ENCODE measurements at regions not wholly inside any gene's neighbourhood (a gene's known extent, or its start where the extent isn't known, plus 50 kb on each side); places are given as distances from the start of the nearest gene placed in this dataset.

DNA sequence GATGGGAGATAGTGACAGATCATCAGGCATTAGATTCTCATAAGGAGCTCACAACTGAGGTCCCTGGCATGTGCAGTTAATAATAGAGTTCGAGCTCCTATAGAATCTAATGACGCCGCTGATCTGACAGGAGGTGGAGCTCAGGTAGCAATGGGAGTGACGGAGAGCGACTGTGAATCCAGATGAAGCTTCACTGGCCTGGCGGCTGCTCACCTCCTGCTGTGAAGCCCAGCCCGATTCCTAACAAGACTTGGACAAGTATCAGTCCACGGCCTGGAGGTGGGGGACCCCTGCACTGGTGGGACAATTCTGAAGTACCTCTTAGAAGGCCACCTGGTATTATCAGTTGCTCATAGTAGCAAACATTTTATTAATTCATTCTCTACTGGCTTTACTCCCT, 377.9 kb upstream of the ITGA1 start:
- no peak for DNase-seq (ENCODE audit: low read depth)

DNA sequence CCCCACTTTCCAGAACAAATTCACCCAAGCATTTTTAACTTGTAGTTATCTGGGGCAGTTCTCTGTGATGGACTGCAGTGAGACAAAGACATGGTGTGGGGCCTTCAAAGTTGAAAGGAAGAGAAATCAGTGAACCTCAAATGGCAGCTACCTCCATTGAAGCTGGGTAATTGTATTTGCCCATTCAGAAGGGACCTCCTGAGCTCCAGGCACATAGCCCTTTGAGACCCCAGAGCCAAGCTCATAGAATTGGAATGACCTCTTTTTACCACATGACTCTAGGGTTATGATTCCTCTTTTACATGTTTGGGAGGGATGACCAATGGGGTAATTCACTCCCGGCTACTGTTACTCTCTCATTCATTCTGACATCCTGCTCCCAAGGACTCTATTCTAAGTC, 368.4 kb upstream of the ITGA1 start:
- DNase-seq (ENCODE audit: low read depth), result no peak

DNA sequence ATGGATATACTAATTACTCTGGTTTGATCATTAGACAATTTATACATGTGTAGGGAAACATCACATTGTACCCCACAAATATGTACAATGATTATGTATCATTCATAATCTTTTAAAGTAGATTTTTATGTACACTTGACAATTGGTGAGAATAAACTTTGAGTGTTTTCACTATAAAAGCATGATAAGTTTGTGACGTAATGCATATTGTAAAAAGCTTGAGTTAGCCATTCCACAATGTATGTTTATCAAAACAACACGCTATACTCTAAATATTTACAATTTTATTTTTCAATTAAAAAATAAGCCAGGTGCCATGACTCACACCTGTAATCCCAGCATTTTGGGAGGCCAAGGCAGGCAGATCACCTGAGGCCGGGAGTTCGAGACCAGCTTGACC, 360.1 kb upstream of the ITGA1 start:
- DNase-seq (ENCODE audit: low read depth), result no peak

DNA sequence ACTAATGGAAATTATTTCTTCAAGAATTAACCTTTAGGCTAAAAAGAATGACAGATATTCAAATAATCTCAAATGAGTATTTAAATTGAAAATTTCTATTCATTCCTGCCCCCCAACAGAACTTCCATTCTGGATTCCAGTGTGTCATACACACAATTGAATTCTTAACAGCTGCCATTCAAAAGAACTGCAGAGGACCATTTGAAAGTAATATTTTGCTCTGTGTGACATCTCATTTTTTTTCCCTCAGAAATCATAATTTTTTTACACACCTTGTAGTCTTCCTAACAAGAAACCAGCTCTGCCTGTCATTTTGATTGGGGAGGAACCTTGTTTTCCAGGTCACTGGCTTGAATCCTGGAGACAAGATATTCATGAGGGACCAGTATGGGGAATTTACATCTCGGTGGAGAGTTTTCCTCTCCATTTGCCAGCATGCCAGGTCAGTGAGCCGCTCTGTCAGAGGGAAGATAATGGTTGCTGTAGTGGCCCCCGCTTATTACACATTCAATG, 358.7 kb upstream of the ITGA1 start:
- no peak for DNase-seq (ENCODE audit: low read depth)

DNA sequence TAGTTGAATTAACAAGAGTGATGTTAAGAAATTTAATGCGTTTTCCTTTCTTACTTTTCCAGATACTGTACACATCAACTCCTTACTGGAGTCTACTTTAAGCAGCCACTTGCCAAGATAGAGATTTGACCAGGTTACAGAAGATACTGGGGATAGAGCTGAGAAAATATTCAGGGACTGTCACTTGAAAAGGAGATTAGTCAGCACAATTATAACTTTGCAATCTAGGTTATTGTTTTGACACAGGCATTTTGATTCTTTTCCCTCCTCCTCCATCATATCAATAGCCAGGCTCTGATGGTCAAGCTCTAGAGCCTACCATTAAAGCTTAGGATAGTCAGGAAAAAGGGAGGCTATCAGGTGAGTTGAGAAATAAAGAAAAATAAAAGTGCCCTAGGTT, 345.9 kb upstream of the ITGA1 start:
- DNase-seq (ENCODE audit: low read depth), result no peak

DNA sequence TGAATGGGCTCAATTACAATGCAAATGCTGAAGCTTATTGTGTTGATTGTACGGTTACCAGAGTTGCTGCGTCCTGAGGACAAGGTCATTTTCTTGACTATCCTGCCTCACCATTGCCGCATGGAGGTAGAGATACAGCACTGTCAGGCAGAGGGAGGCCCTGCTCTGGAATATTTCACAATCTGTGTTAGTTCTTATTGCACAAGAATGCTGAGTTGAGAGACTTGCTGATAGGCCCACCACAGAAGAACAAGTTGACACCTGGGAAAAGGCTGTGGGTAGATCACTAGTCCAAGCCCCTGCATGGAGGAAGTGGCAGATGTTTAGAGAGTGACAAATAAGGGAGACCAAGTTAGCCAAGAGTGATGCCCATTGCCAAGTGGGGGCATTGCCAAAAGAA, 344.5 kb upstream of the ITGA1 start:
- no peak for DNase-seq (ENCODE audit: low read depth)

DNA sequence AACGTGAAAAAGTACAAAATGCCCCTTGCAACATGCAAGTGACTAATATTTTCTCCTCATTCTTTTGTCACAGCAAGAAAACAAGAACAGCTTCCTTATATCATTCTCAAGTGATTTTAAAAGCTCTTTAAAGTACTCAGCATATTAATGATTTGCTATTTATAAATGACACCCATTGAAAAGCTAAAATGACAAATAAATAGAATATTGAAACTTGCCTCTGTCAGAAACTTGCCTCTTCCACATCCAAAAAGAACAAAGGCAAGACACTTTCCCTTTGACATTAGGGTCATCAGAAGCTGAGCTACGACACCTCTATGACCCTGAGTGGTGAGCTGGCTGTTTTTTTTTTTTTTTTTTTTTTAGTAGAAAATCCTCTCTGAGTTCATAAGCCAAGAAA, 339.6 kb upstream of the ITGA1 start:
- DNase-seq (ENCODE audit: low read depth), result no peak

DNA sequence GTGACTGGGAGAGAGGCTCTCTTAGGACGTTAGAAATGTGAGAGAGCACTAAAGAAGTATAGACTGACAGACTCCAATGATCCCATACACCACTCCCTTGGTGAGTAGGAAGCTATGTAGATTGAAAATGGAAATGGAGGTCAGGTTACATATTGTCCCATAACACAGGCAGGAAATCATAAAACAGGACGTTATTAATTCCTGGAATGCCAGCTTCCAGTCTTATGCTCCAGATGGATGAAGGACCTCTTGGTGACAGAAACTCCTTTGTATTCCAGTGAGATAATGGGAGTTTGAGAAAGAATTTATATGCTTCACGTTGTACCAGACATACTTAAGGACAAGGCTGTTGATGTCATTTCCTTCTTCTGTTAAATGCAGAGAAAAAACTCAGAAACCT, 338.2 kb upstream of the ITGA1 start:
- no peak for DNase-seq (ENCODE audit: low read depth)

DNA sequence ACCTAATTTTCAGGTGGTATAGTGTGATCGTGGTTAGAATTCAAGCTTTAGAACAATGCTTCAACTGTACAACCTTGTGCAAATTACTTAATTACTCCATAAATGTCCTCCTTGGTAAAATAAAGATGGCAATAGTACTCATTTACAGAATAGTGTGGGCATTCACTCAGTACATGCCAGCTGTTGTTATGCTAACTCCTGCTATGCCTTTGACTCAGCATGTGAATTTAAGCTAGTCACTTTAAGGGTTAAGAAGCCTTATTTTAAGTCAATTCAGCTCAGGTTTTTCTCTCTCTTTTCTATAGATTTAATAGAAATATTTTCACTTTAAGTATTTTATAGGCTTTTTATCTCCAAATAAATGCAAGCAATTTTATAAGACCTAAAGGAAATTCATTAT, 335.6 kb upstream of the ITGA1 start:
- no peak for DNase-seq (ENCODE audit: low read depth)

DNA sequence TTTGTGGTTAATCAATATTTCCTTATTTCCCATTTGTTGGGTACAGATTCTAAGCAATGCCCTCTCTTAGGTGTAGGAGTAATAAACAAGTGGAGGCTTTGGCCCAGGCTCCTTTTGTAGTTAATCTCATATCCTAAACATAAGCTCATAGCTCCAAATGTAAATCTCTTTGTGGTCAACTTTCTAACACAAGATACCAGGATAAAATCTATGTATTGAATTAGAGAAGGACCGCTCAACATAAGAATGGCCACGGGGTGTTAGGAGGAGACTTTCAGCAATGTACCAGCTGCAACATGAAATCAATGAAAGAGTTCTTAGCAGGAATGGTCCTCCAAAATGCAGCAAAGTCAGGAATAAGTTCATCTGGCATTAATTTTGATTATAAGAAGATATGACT, 334.5 kb upstream of the ITGA1 start:
- no peak for DNase-seq (ENCODE audit: low read depth)

DNA sequence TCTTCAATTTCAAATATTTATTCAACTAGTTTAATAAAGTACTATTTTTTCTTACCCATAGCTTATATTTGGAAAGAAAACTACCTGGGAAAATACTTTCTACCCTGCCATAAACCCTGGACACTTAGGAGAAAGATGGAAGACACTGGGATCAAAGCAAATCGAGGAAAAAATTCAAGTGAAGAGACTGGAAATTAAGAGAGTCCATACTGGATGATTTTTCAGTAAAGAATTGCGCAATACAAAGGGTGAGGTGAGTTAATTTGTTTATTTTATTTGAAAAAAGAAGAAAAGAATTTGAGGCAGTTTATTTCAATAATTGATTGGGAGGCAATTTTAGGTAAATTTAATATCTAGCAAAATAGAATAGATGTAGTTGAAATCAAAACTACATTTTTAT, 331.8 kb upstream of the ITGA1 start:
- DNase-seq (ENCODE audit: low read depth), result no peak

DNA sequence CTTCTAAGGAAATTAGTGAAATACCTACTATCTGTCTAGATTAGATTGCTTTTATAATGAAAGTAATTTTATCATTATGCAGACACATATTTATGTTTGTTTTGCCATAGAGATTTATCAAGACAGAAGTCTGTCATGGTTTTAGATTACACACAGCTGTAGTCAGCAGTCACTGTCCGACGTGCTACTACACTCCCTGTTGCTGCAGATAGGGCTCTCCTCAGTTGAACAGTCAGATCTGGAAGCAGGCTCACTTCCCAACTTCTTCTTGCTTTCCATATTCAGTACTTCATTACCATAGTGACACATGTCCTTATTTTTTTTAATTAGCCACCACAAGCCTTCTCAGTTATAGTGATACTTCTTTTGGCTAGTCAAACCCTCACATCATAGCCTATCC, 329.9 kb upstream of the ITGA1 start:
- DNase-seq (ENCODE audit: low read depth), result no peak

DNA sequence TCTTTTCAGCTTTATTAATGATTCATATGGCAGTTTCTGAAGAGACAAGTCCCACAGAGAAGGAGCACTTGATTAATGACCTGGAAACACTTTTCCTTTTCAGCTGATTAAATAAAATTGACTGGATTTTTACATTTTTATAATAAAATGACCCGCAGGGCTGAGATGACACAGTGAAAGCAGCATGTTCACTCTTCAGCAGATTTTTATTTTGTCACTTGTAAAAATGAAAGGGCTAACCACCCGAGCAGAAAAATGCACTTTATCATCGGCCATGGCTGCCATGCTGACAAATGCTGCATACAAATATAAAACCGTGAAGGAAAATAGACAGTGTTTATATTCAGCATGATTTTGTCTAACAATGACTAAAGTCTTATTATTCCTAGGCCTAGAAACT, 321.6 kb upstream of the ITGA1 start:
- no peak for DNase-seq (ENCODE audit: low read depth)

DNA sequence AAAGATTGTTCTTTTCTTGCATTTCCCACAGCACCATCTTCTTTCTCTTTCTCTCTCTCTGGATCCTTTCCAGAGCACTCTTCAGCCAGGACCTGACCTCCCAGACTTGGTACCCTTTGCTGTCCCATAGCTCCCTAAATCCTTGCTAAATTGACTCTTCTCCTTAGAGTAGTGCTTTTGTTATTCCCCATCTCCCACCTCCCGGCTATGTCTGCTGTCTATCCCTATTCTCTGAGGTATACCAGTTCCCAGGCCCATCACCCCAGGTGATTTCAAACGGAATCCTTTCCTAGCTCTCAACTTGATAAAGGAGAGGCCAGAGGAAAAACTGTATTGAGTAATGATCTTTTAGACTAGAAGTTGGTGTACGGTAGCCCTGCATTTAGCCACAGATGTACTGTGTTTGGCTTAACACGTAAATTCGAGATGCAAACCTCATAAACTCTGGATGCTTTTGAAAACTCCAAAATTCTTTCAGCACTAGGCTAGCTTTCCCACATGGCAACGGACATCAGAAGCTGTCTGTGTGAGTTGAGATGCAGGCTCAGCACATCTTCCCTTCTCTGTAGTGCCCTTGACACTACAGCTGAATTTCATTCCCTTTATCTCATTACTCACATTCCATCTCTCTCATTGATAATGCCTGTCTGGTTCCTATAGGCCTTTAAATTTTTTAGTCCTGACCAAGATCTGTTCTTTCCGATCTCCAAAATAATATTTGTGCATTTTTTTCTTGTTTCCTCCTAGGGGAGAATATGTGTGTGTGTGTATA, 320.8 kb upstream of the ITGA1 start:
- DNase-seq (ENCODE audit: low read depth), result no peak

DNA sequence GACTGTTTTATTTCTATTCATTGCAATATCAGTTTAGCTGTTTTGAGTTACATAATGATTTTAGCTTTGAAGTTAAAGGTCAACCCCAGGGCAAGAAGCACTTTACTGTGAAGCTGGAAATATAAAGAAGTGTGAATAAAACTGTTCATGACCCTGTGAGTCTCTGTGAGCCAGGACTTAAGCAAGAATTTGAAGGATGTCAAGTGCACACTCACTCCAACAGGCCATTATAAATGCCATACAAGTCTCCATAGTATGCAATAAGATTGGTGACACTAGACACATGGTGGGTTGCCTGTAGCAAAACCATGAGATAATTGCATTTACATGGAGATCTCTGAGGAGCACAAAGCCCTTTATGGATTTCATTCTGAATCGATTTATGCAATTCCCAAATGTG, 318.7 kb upstream of the ITGA1 start:
- DNase-seq (ENCODE audit: low read depth), result no peak

DNA sequence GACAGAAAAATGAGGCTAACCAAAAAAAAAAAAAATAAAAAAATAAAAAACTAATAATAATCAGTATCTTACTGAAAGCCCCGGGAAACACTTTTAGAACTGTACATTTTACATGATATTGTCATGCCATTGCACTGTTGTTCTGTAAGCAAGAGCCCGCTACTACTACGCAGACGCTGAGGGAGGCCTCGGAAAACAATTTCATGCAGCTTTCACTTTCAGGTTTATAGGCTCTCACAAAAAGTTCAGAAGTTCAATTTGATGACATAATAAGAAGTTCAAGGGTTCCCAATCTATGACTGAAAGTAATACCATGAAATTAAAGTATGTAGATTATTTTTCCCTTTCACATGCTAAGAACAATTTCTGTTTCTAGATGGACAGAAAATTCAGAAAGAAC, 318.3 kb upstream of the ITGA1 start:
- no peak for DNase-seq (ENCODE audit: low read depth)

DNA sequence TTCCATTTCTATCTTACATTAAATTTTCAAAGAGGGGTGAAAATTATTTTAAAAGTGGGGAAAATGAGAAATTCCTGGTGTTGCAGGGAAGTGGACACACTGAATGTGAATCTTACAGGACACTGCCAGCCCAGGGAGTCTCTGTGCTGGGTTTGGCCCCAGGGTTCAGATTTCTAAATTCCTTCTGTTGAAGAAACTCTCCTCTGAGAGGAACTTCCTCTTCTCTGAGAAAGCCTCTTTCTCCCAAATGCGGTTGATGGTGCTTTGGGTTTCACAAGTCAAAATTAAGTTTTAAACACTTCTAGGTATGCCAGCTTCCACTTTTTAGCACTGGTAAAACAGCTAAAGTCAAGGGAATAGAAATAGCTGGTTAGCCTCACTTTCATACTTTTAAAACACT, 317.9 kb upstream of the ITGA1 start:
- DNase-seq (ENCODE audit: low read depth), result no peak

DNA sequence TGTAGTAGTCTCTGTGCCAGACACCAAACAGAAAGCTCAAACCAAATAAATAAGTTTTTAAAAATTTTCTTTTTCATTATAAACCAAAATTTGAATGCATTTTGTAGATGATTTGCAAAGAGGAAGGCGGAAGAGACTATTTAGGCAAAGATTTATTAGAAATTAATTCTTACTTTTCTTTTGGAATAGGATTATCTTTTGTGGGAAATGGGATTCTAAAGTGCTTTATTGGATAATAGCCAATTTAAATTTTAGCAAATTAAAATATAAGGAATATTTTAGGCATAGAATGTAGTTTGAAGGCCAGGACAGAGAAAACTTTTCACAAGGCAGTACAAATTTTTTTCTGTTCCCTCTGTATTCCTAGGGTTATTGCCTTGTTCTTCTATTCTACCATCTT, 311.4 kb upstream of the ITGA1 start:
- DNase-seq (ENCODE audit: low read depth), result no peak

DNA sequence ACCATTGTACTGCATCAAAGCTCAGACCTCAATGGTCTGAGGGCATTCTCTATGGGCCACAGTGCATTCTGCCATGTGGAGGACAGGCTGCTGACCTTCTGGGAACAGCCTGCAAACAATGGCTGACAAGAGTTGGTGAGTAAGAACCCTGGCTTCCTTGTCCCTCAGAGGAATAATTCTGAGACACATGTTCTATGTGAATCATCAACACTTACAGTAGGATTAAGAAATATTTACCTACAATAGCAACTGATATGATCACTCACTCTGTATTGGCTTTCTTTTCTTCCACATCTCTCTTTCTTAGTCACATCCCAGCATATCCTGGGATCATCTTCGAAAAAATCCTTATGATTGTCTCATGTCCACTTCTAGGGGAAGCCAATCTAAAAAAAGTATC, 306.5 kb upstream of the ITGA1 start:
- no peak for DNase-seq (ENCODE audit: low read depth)

DNA sequence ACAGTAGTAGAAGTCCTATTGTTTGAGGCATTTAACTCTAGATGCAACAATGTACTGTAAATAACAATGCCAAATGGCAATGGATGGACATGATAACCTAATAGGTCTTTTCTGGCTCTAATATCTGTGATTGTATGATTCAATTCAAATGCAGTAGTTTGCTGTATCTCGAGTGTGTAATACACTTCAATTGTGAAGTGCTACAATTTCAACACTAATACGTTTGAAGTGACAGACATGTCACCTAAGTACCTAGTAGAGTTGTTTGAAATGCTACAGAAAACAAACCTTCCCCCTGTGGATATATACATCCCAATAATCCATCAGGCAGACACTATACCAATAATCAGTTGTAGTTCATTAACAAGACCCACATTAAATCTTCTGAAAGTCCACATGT, 305.9 kb upstream of the ITGA1 start:
- no peak for DNase-seq (ENCODE audit: low read depth)

DNA sequence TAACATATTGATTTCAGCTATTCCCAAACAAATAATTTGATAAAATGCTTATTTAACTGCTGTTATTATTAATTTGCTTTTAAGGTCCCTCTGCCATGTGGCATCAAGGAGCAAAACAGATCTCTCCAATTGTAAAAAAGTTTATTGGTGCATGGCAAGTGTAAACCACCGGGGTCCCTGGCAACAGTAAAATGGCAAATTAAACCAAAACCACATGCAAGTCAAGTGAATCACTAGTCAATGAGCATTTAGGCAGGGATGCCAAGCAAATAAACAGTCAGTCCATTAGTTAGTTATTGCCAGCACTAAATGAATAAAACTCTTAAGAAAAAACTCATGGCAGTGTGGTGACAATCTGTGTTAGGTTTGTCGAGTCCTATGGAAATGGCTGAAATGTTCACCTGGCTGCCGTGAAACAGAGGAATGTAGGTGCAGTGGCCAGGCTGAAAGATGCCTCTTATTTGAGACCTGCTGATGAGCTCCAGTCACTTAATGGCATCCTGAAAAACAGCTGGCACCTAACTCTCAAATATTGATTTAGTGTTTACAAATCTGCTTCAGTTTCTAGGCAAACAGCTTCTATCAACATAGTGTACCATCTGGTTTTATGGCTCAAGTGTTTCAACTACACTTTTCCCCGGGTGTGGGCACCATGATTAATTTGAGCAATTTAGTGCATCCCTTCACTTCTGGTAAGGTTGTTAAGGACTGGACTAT, 296.5 kb upstream of the ITGA1 start:
- DNase-seq (ENCODE audit: low read depth), result no peak

DNA sequence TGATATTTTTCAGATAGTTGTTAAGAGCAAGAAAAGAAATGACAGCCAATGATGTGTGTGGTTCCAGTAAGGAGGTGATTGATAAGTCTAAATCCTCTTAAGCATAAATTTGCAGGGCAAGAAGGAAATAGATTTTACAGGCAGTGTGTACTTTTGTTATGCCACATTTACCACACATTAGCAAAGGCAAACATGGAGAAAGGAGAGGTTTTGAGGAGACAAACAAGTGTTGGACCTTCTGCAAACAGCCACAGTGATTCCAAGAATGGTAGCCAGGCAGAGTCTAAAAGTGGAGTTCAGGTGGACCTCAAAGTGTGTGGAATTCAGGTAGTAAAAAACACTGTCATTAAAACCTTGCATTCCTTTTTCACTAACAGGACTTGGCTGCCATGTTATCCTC, 295.9 kb upstream of the ITGA1 start:
- DNase-seq (ENCODE audit: low read depth), result no peak

DNA sequence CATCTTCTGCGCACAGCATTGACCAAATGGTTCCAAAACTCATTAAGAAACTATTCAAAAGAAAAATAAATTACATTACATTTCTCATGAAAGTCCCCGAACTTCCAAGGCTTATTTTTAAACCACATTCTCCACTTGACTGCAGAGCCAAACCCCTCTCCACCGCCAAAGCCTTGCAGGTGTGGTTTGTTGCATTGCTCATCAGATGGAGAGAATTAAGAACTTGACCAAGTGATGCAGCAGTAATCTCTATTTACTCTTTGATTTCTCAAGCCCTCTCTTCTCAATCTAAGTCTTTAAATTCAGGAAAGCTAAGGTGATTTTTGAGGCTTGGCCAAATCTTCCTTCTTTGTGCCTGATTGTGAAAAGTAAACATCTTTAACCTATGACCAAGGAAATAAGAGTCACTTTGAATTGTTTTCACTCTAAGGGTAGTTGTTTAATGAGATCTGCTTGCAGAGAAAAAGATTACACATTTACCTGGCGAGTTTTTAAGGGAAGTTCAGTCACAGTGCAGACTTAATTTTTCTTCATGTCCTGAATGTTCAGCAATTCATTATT, 290.5 kb upstream of the ITGA1 start:
- DNase-seq (ENCODE audit: low read depth), result no peak

DNA sequence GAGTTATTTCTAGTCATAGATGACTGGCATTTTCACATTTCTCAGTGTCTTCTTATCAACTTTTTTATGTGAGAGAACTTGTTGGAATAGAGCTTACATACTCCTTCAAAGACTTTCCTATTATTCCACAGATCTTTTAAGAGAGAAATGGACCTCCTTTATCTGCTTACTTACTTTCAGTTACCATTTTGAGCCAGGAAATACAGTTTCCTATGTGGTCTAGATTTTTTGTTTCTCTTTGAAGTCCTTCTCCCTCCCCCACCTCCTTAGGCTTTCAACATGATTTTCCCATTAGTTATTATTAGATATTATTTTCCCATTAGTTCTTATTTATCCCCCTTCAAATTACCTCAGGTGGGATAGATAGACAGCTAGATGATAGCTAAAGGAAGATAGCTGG, 289.1 kb upstream of the ITGA1 start:
- DNase-seq (ENCODE audit: low read depth), result no peak

Data from GM04503 (cell line).